Endothelial cell of umbilical vein (primary cell): ENCODE measurements at regions not wholly inside any gene's neighbourhood (a gene's known extent, or its start where the extent isn't known, plus 50 kb on each side); places are given as distances from the start of the nearest gene placed in this dataset.

ENCODE experiments used
- BruUV-seq: library from RNA; stranded (reverse); fragments of 400-500 nt; replicated peaks from 2 replicates; lab custom pipeline; 2021; lab: Mats Ljungman, UMichigan
- CTCF ChIA-PET: fragments of 300-600, 350-600 bp; sonication (Branson Sonifier 250); formaldehyde crosslinking; loops from one replicate; lab custom pipeline; 2021; ENCODE audit warnings: antibody characterized with exemption, inconsistent platforms; lab: Charles Lee
- POLR2A ChIA-PET: fragments of 300-600, 350-600 bp; sonication (Branson Sonifier 250); formaldehyde crosslinking; loops from one replicate; lab custom pipeline; 2021; ENCODE audit warnings: antibody characterized with exemption, inconsistent platforms; lab: Charles Lee
- DNase-seq: peaks from one replicate; pipeline ENCODE4 v3.0.0-alpha.2; 2011; ENCODE audit warnings: low read depth, low spot score
- FAIRE-seq: peaks from 2 replicates; lab custom pipeline; 2011; peaks lifted over from hg19 to GRCh38; lab: Jason Lieb, UNC
- H2AFZ ChIP-seq: 2 replicates; pipeline ENCODE4 v1.6.0; 2012; ENCODE audit warnings: low read depth, low read length, control low read depth, inconsistent platforms
- H3K27ac ChIP-seq: 2 replicates; pipeline ENCODE4 v1.5.1; 2011; ENCODE audit warnings: low read depth, mild to moderate bottlenecking, control low read depth, low read length, moderate library complexity; ENCODE audit not compliant: insufficient read depth
- H3K27me3 ChIP-seq, 2 experiments: 2 replicates each; pipeline versions ENCODE4 v1.6.0 to v1.6.1; 2011; ENCODE audit warnings: low read length in 2 of 2, mixed read lengths in 1 of 2; ENCODE audit not compliant: control insufficient read depth in 2 of 2, insufficient read depth in 2 of 2
- H3K36me3 ChIP-seq, 2 experiments: 2 replicates in 1 of 2; 3 replicates in 1 of 2; pipeline ENCODE4 v1.5.1; 2011; ENCODE audit warnings: low read length in 2 of 2, mild to moderate bottlenecking in 1 of 2, moderate library complexity in 1 of 2; ENCODE audit not compliant: control insufficient read depth in 2 of 2, insufficient read depth in 2 of 2; ENCODE audit errors: extremely low read depth in 1 of 2
- H3K4me1 ChIP-seq: 3 replicates; pipeline ENCODE4 v1.5.1; 2011; ENCODE audit warnings: mild to moderate bottlenecking, low read length; ENCODE audit not compliant: control insufficient read depth, insufficient read depth; ENCODE audit errors: extremely low read depth
- H3K4me2 ChIP-seq: 2 replicates; pipeline ENCODE4 v1.6.1; 2011; ENCODE audit warnings: low read length, control low read depth, mixed read lengths; ENCODE audit not compliant: insufficient read depth
- H3K4me3 ChIP-seq, 3 experiments: fragments of 200-600 bp in 1 of 3; sonication (generic), shearing (Covaris generic) in 1 of 3; replicated peaks in 1 of 3; 2 replicates each; pipeline ENCODE4 v1.5.1; 2011 to 2016; ENCODE audit warnings: control low read depth in 3 of 3, low read length in 3 of 3, mild to moderate bottlenecking in 2 of 3, inconsistent platforms in 1 of 3, low read depth in 1 of 3, moderate library complexity in 1 of 3; ENCODE audit not compliant: insufficient read depth in 1 of 3
- H3K79me2 ChIP-seq: 2 replicates; pipeline ENCODE4 v1.6.0; 2012; ENCODE audit warnings: low read length, inconsistent platforms; ENCODE audit not compliant: control insufficient read depth, insufficient read depth
- H3K9ac ChIP-seq: replicated peaks from 2 replicates; pipeline ENCODE3; 2011; ENCODE audit warnings: low read length, control low read depth; ENCODE audit not compliant: insufficient read depth; ENCODE audit errors: extremely low read depth
- H3K9me1 ChIP-seq: replicated peaks from 3 replicates; pipeline ENCODE4 v1.6.0; 2011; ENCODE audit warnings: mild to moderate bottlenecking, low read length; ENCODE audit not compliant: control insufficient read depth, insufficient read depth; ENCODE audit errors: extremely low read depth
- H3K9me3 ChIP-seq: replicated peaks from 2 replicates; pipeline ENCODE4 v1.5.1; 2012; ENCODE audit warnings: low read length, inconsistent platforms; ENCODE audit not compliant: control insufficient read depth, insufficient read depth
- H4K20me1 ChIP-seq: replicated peaks from 2 replicates; pipeline ENCODE3; 2011; ENCODE audit warnings: mild to moderate bottlenecking, low read length; ENCODE audit not compliant: control insufficient read depth, insufficient read depth; ENCODE audit errors: extremely low read depth
- CTCF ChIP-seq, 2 donors: IDR thresholded peaks; 1 replicate in 1 of 2; 2 replicates in 1 of 2; pipeline ENCODE4 v1.5.1; 2011; ENCODE audit warnings: low read length in 2 of 2, mild to moderate bottlenecking in 2 of 2, moderate library complexity in 2 of 2, control low read depth in 1 of 2, inconsistent platforms in 1 of 2, low read depth in 1 of 2; ENCODE audit not compliant: insufficient read depth in 1 of 2; ENCODE audit errors: extremely low read depth in 1 of 2
- EZH2 ChIP-seq: IDR thresholded peaks from 2 replicates; pipeline ENCODE4 v1.6.1; 2012; ENCODE audit warnings: borderline replicate concordance, low read depth, mild to moderate bottlenecking, moderate library complexity, low read length, inconsistent platforms; ENCODE audit not compliant: severe bottlenecking
- FOS ChIP-seq: IDR thresholded peaks from 2 replicates; pipeline ENCODE4 v1.6.1; 2011; ENCODE audit warnings: mild to moderate bottlenecking, low read length, moderate library complexity, borderline replicate concordance; ENCODE audit not compliant: insufficient read depth
- GATA2 ChIP-seq: IDR thresholded peaks from 2 replicates; pipeline ENCODE4 v1.7.0; 2011; ENCODE audit warnings: low read depth, mild to moderate bottlenecking, moderate library complexity, mixed read lengths, low read length; ENCODE audit not compliant: insufficient read length, insufficient read depth
- JUN ChIP-seq: IDR thresholded peaks from 2 replicates; pipeline ENCODE4 v1.6.1; 2011; ENCODE audit warnings: borderline replicate concordance, low read depth; ENCODE audit not compliant: insufficient read length, insufficient read depth
- MAX ChIP-seq: IDR thresholded peaks from 2 replicates; pipeline ENCODE4 v1.6.1; 2011; ENCODE audit not compliant: insufficient read depth, insufficient read length
- MYC ChIP-seq: IDR thresholded peaks from one replicate; pipeline ENCODE4 v1.6.1; 2011; ENCODE audit warnings: mild to moderate bottlenecking, low read depth, low read length
- POLR2A ChIP-seq: IDR thresholded peaks from 2 replicates; pipeline ENCODE4 v1.6.1; 2012; ENCODE audit warnings: low read depth, mild to moderate bottlenecking, control low read depth, low read length
- POLR2AphosphoS5 ChIP-seq: IDR thresholded peaks from 2 replicates; pipeline ENCODE4 v1.6.1; 2012; ENCODE audit warnings: low read depth, mild to moderate bottlenecking, control low read depth, low read length, moderate library complexity; ENCODE audit not compliant: insufficient read depth
- dilution Hi-C: fragments of 300-500 bp; cut with MboI; formaldehyde crosslinking; loops from one replicate; pipeline ENCODE4 v1.15.0; 2019; ENCODE audit warnings: low sequenced_read_pairs; ENCODE audit not compliant: extremely low pct_ligation_motif_present
- intact Hi-C: fragments of 100-400 bp; cut with micrococcal nuclease; formaldehyde crosslinking; loops from one replicate; pipeline ENCODE4 v1.10.0; 2022

GRCh38 chr1:25086518-25087079, 145.7 kb downstream of the SYF2 start:
- Histone ChIP-seq H3K4me2 (no peak overlapping the region), H2AFZ (no peak overlapping the region), H3K9me3 (no peaks in the 10 kb centered on the region), H3K4me1 (no peaks in the 10 kb centered on the region), H3K36me3 (no peaks in the 10 kb centered on the region), H3K4me3 (no peak overlapping the region), H3K9ac (no peak overlapping the region), H3K27ac (no peak overlapping the region), H3K27me3 (no peaks in the 10 kb centered on the region), H3K79me2 (no peaks in the 10 kb centered on the region), H4K20me1 (no peaks in the 10 kb centered on the region), H3K9me1 (no peaks in the 10 kb centered on the region)
- POLR2A ChIA-PET = no interaction called here
- TF ChIP-seq JUN = no peak
- no peak for TF ChIP-seq EZH2
- no peak for TF ChIP-seq FOS
- TF ChIP-seq GATA2 = no peak
- no peak for TF ChIP-seq POLR2A
- TF ChIP-seq POLR2AphosphoS5 = no peak
- no peak for TF ChIP-seq MAX
- no peak for TF ChIP-seq CTCF (IDR thresholded peaks at IDR 0.05; ENCODE audit: extremely low read depth in 1 of 2, insufficient read depth in 1 of 2, low read depth in 1 of 2, low read length in 2 of 2)
- TF ChIP-seq MYC = no peak
- DNase-seq (no peak), FAIRE-seq (no peak)
- dilution Hi-C loops (no loop called here), intact Hi-C loops (no loop called here)
- BruUV-seq = no TSS peak
- CTCF ChIA-PET = interaction anchor here (1.1 to 1.7 kb wide), 2 partner anchors 50 to 154 kb away, joined by 3 read pairs; no protein-coding TSS in a partner anchor
